Stomach (tissue), 8 donors: ENCODE measurements at regions not wholly inside any gene's neighbourhood (a gene's known extent, or its start where the extent isn't known, plus 50 kb on each side); places are given as distances from the start of the nearest gene placed in this dataset.

Experiments used
- DNase-seq, 2 donors: peaks; one replicate each; pipeline versions ENCODE4 v3.0.0 to v3.0.0-alpha.2; 2013 to 2019
- H3K27ac ChIP-seq, 5 donors: fragments of 200-600 bp in 4 of 5; sonication (generic) in 4 of 5; one replicate each; pipeline ENCODE4 v1.5.1; 2013 to 2019; ENCODE audit warnings: mild to moderate bottlenecking in 1 of 5, moderate library complexity in 1 of 5
- H3K27me3 ChIP-seq, 3 donors: fragments of 200-600 bp; sonication (generic); one replicate each; pipeline ENCODE4 v1.5.1; 2017 to 2019; ENCODE audit warnings: mixed run types in 1 of 3
- H3K36me3 ChIP-seq, 4 donors: fragments of 200-600 bp; sonication (generic); 1 replicate in 3 of 4; 2 replicates in 1 of 4; pipeline ENCODE4 v1.5.1; 2016 to 2019
- H3K4me1 ChIP-seq, 4 donors: fragments of 200-600 bp; sonication (generic); one replicate each; pipeline ENCODE4 v1.5.1; 2016 to 2019
- H3K4me3 ChIP-seq, 4 donors: fragments of 200-600 bp; sonication (generic) in 3 of 4; one replicate each; pipeline ENCODE4 v1.5.1; 2016 to 2019; ENCODE audit warnings: mild to moderate bottlenecking in 1 of 4
- H3K9me3 ChIP-seq, 4 donors: fragments of 200-600 bp; sonication (generic); one replicate each; pipeline ENCODE4 v1.5.1; 2016 to 2019
- CTCF ChIP-seq, 7 experiments: fragments of 450-650 bp in 4 of 7; fragments of 200-600 bp in 3 of 7; sonication (generic) in 3 of 7; IDR thresholded peaks; one replicate each; pipeline ENCODE4 v1.5.1; 2016 to 2019; ENCODE audit warnings: antibody characterized with exemption in 7 of 7, control low read depth in 2 of 7, mild to moderate bottlenecking in 1 of 7
- EP300 ChIP-seq: sonication (generic); formaldehyde crosslinking; IDR thresholded peaks from one replicate; pipeline ENCODE4 v1.6.1; 2017; ENCODE audit warnings: antibody characterized with exemption
- POLR2A ChIP-seq, 4 donors: fragments of 450-650 bp; IDR thresholded peaks; one replicate each; pipeline ENCODE4 v1.6.1; 2016; ENCODE audit warnings: antibody characterized with exemption in 4 of 4, control low read depth in 2 of 4, mild to moderate bottlenecking in 1 of 4, moderate library complexity in 1 of 4
- POLR2AphosphoS5 ChIP-seq, 3 donors: sonication (generic); formaldehyde crosslinking; IDR thresholded peaks; one replicate each; pipeline ENCODE4 v1.6.1; 2016; ENCODE audit warnings: antibody characterized with exemption in 3 of 3
- WGBS, 5 donors: extraction: QIAGEN DNeasy Blood & Tissue Kit in 3 of 5; methylation state at CpG; one replicate each; pipeline versions ENCODE4 v1.1.5 to v1.1.7; 2013 to 2018; 5-methylcytosine and 5-hydroxymethylcytosine counted together
- intact Hi-C: fragments of 100-400 bp; cut with DNase I; formaldehyde crosslinking; loops from one replicate; pipeline ENCODE4 v1.15.1; 2023; ENCODE audit warnings: low total_unique reads
- donor health status: healthy with polysubstance abuse.
- donor health status: Bipolar disorder and iron deficiency.
- donor health status: healthy.

- Histone ChIP-seq H3K36me3 (no peaks in the 10 kb centered on the region), H3K4me1 (no peaks in the 10 kb centered on the region), H3K4me3 (no peak overlapping the region), H3K27ac (no peak overlapping the region), H3K27me3 (no peaks in the 10 kb centered on the region), H3K9me3 (peaks cover 0 to 7% (median 0%) of the 10 kb centered on the region in 4 donors)
- TF ChIP-seq EP300 (no peak), POLR2A (IDR thresholded peaks at IDR 0.05) (no peak), CTCF (IDR thresholded peaks at IDR 0.05) (no peak), POLR2AphosphoS5 (IDR thresholded peaks at IDR 0.05) (no peak)
- DNase-seq = no peak
- intact Hi-C loops = no loop called here
- WGBS, 5 donors = 69 to 77% (median 75%) methylated on average over 2 of the region's 2 CpGs
Measured at GRCh38 chr6:141914646-141915045, 218.1 kb upstream of the GJE1 start.

- intact Hi-C loops = no loop called here
Measured at GRCh38 chr6:141906569-141907080, 226.1 kb upstream of the GJE1 start.

GRCh38 chr6:141890661-141891060 is 242.1 kb upstream of the GJE1 start:
- intact Hi-C loops = no loop called here
- no peaks in the 10 kb centered on the region for H3K4me1 ChIP-seq
- DNase-seq = no peak
- no peak overlapping the region for H3K4me3 ChIP-seq
- no peak for TF ChIP-seq CTCF (IDR thresholded peaks at IDR 0.05)
- TF ChIP-seq POLR2A (IDR thresholded peaks at IDR 0.05) = no peak
- TF ChIP-seq EP300 = no peak
- TF ChIP-seq POLR2AphosphoS5 (IDR thresholded peaks at IDR 0.05) = no peak
- no peaks in the 10 kb centered on the region for H3K36me3 ChIP-seq
- no peak overlapping the region for H3K27ac ChIP-seq
- WGBS, 5 donors = 59 to 80% (median 64%) methylated on average over 1 to 2 of the region's 2 CpGs
- peaks cover 0 to 31% (median 21%) of the 10 kb centered on the region in 4 donors for H3K9me3 ChIP-seq
- no peaks in the 10 kb centered on the region for H3K27me3 ChIP-seq

More at GRCh38 chr6:141906569-141907080, 226.1 kb upstream of the GJE1 start:
- Histone ChIP-seq H3K36me3 (no peaks in the 10 kb centered on the region), H3K4me1 (no peaks in the 10 kb centered on the region), H3K4me3 (no peak overlapping the region), H3K9me3 (no peaks in the 10 kb centered on the region), H3K27me3 (no peaks in the 10 kb centered on the region), H3K27ac (no peak overlapping the region)
- no peak for DNase-seq
- TF ChIP-seq EP300 (no peak), POLR2A (IDR thresholded peaks at IDR 0.05) (no peak), POLR2AphosphoS5 (IDR thresholded peaks at IDR 0.05) (no peak), CTCF (IDR thresholded peaks at IDR 0.05) (no peak)

- no peaks in the 10 kb centered on the region for H3K4me1 ChIP-seq
- intact Hi-C loops = no loop called here
- no peak for TF ChIP-seq POLR2AphosphoS5 (IDR thresholded peaks at IDR 0.05)
- no peak for TF ChIP-seq POLR2A (IDR thresholded peaks at IDR 0.05)
- no peak for TF ChIP-seq EP300
- TF ChIP-seq CTCF (IDR thresholded peaks at IDR 0.05) = no peak
- H3K36me3 ChIP-seq = no peaks in the 10 kb centered on the region
- H3K4me3 ChIP-seq = no peak overlapping the region
- 86 to 99% (median 96%) methylated on average over 2 of the region's 2 CpGs for WGBS, 5 donors
- H3K9me3 ChIP-seq = peaks cover 0 to 24% (median 20%) of the 10 kb centered on the region in 4 donors
- no peaks in the 10 kb centered on the region for H3K27me3 ChIP-seq
- no peak overlapping the region for H3K27ac ChIP-seq
- DNase-seq = no peak
Measured at GRCh38 chr6:141884850-141885249, 247.9 kb upstream of the GJE1 start.
